ENCODE measurements at regions not wholly inside any gene's neighbourhood (a gene's known extent, or its start where the extent isn't known, plus 50 kb on each side); places are given as distances from the start of the nearest gene placed in this dataset.

DNA sequence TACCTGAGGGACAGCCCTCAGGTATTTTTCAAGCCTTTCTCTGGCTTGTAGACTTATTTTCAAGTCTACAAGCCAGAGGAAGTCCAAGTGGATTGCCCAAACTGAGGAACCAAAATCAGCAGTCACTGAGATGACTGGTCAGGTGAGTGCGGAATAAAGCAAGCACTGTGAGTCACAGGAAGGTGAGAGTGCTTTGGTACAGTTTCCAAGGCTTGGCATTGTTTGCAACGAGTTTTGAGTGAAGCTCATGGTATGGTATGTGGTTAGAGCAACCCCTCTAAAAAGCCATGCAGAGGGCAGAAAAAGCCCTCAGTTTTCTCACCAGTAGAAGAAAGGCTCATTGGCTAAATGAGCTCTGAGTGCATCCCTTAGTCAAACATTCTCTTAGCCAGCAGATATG lies 112.8 kb upstream of the EOLA2 start:
- TF ChIP-seq, protein P1, sequence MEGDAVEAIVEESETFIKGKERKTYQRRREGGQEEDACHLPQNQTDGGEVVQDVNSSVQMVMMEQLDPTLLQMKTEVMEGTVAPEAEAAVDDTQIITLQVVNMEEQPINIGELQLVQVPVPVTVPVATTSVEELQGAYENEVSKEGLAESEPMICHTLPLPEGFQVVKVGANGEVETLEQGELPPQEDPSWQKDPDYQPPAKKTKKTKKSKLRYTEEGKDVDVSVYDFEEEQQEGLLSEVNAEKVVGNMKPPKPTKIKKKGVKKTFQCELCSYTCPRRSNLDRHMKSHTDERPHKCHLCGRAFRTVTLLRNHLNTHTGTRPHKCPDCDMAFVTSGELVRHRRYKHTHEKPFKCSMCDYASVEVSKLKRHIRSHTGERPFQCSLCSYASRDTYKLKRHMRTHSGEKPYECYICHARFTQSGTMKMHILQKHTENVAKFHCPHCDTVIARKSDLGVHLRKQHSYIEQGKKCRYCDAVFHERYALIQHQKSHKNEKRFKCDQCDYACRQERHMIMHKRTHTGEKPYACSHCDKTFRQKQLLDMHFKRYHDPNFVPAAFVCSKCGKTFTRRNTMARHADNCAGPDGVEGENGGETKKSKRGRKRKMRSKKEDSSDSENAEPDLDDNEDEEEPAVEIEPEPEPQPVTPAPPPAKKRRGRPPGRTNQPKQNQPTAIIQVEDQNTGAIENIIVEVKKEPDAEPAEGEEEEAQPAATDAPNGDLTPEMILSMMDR (IDR thresholded peaks at IDR 0.05) = no peak
- no peak for TF ChIP-seq POLR2A (IDR thresholded peaks at IDR 0.05)

Measured in right lobe of liver (tissue), 4 donors.